ENCODE measurements at regions not wholly inside any gene's neighbourhood (a gene's known extent, or its start where the extent isn't known, plus 50 kb on each side); places are given as distances from the start of the nearest gene placed in this dataset.

DNA sequence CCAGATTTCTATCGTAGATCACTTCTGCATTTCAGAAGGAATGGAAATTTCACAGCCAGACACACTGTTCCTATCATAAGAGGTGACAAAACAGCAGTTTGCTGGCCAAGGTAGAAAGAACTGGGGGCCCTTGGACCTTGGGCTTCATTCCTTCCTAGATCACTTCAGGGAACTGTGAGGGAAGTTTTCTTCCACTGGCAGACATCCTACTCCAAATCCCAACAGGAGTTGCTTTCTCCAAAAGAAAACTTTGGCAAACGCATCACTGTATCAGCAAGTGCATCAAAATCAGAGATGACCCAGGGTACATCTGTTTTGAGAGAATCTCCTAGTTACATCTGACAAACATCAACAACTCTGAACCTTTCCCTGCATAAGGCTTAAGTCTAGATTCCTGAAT is 348.4 kb upstream of the KLHL29 start:
- H3K27ac Mint-ChIP-seq, result no peak overlapping the region
- H3K27ac ChIP-seq (ENCODE audit: low read length), result no peak overlapping the region
- no peaks in the 10 kb centered on the region for H3K27me3 Mint-ChIP-seq (ENCODE audit: low read depth in 2 of 2)

DNA sequence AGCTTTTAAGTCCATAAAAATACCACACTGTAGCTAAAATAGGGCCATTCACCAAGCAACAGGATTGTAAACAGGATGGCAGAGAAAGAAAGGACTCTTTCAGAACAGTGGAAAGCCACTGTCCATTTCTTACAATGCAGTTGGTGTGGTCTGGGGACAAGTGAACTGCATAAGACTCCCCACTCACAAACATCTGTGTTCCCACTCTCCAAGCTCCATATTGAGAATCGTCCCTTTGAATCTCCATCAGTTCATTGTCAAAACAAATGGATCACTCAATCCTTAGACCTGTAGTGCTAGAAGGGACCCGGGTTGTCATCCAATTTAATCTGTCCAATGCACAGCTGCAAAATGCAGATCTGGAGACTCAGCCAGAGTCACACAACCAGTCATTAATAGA is 347.4 kb upstream of the KLHL29 start:
- Mint-ChIP-seq H3K4me1 (no peaks in the 10 kb centered on the region), H3K27ac (no peak overlapping the region), H3K36me3 (no peaks in the 10 kb centered on the region), H3K9me3 (no peaks in the 10 kb centered on the region), H3K4me3 (no peak overlapping the region), H3K27me3 (ENCODE audit: low read depth in 2 of 2) (no peaks in the 10 kb centered on the region)
- no peak overlapping the region for H3K27ac ChIP-seq (ENCODE audit: low read length)
- H3K27me3 ChIP-seq (ENCODE audit: control insufficient read depth, insufficient read depth, low read length), result no peaks in the 10 kb centered on the region
- TF ChIP-seq, protein P1, sequence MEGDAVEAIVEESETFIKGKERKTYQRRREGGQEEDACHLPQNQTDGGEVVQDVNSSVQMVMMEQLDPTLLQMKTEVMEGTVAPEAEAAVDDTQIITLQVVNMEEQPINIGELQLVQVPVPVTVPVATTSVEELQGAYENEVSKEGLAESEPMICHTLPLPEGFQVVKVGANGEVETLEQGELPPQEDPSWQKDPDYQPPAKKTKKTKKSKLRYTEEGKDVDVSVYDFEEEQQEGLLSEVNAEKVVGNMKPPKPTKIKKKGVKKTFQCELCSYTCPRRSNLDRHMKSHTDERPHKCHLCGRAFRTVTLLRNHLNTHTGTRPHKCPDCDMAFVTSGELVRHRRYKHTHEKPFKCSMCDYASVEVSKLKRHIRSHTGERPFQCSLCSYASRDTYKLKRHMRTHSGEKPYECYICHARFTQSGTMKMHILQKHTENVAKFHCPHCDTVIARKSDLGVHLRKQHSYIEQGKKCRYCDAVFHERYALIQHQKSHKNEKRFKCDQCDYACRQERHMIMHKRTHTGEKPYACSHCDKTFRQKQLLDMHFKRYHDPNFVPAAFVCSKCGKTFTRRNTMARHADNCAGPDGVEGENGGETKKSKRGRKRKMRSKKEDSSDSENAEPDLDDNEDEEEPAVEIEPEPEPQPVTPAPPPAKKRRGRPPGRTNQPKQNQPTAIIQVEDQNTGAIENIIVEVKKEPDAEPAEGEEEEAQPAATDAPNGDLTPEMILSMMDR (IDR thresholded peaks at IDR 0.05), result no peak
- ATAC-seq, result no peak
- no peaks in the 10 kb centered on the region for H3K36me3 ChIP-seq (ENCODE audit: control insufficient read depth, insufficient read depth, low read length)
- 90% methylated on average over 2 of the region's 2 CpGs for WGBS (ENCODE audit: insufficient coverage)
- H3K9me3 ChIP-seq (ENCODE audit: control insufficient read depth, insufficient read depth, low read length), result no peaks in the 10 kb centered on the region
- no peak for DNase-seq
- no peaks in the 10 kb centered on the region for H3K4me1 ChIP-seq (ENCODE audit: control insufficient read depth, insufficient read depth, low read length)
- intact Hi-C loops (cut with micrococcal nuclease), result no loop called here
- no peak overlapping the region for H3K4me3 ChIP-seq (ENCODE audit: low read length)

More for the DNA sequence above, 348.4 kb upstream of the KLHL29 start:
- Mint-ChIP-seq H3K36me3 (no peaks in the 10 kb centered on the region), H3K4me1 (no peaks in the 10 kb centered on the region), H3K4me3 (no peak overlapping the region), H3K9me3 (peaks cover 0 to 2% of the 10 kb centered on the region in 2 donors)
- no peaks in the 10 kb centered on the region for H3K36me3 ChIP-seq (ENCODE audit: control insufficient read depth, insufficient read depth, low read length)
- ATAC-seq (no peak), DNase-seq (no peak)
- 89% methylated on average over 2 of the region's 2 CpGs for WGBS (ENCODE audit: insufficient coverage)
- no peaks in the 10 kb centered on the region for H3K9me3 ChIP-seq (ENCODE audit: control insufficient read depth, insufficient read depth, low read length)
- H3K4me3 ChIP-seq (ENCODE audit: low read length), result no peak overlapping the region
- H3K27me3 ChIP-seq (ENCODE audit: control insufficient read depth, insufficient read depth, low read length), result no peaks in the 10 kb centered on the region
- intact Hi-C loops (cut with micrococcal nuclease), result no loop called here
- TF ChIP-seq, protein P1 (IDR thresholded peaks at IDR 0.05), result no peak
- H3K4me1 ChIP-seq (ENCODE audit: control insufficient read depth, insufficient read depth, low read length), result no peaks in the 10 kb centered on the region

DNA sequence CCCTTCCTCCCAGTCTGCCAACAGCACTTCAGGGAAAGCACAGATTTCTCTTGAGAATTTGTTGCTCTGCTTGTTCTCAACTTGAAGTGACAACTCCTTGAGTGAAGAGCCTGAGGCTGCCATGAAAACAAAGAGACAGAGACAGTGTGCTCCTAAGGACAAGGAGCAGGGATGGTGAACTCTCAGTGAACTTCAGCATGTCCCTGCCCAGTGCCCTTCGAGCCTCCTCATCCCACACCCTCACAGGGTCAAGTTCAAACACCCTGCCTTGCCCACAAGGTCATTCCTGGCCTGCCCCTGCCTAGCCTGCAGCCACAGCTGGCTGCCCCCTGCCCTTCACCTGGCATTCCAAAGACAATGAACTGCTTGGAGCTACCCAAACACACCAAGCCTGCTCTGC is 343.5 kb upstream of the KLHL29 start:
- DNase-seq, result no peak
- H3K27me3 Mint-ChIP-seq (ENCODE audit: low read depth in 2 of 2), result no peaks in the 10 kb centered on the region
- H3K4me1 Mint-ChIP-seq, result no peaks in the 10 kb centered on the region
- no peaks in the 10 kb centered on the region for H3K27me3 ChIP-seq (ENCODE audit: control insufficient read depth, insufficient read depth, low read length)
- H3K27ac Mint-ChIP-seq, result no peak overlapping the region
- H3K27ac ChIP-seq (ENCODE audit: low read length), result no peak overlapping the region
- no peaks in the 10 kb centered on the region for H3K36me3 ChIP-seq (ENCODE audit: control insufficient read depth, insufficient read depth, low read length)
- TF ChIP-seq, protein P1 (IDR thresholded peaks at IDR 0.05), result no peak
- intact Hi-C loops (cut with micrococcal nuclease), result no loop called here
- no peaks in the 10 kb centered on the region for H3K4me1 ChIP-seq (ENCODE audit: control insufficient read depth, insufficient read depth, low read length)
- ATAC-seq, result no peak
- H3K4me3 Mint-ChIP-seq, result no peak overlapping the region
- no peaks in the 10 kb centered on the region for H3K36me3 Mint-ChIP-seq
- peaks cover 0 to 4% of the 10 kb centered on the region in 2 donors for H3K9me3 Mint-ChIP-seq
- H3K9me3 ChIP-seq (ENCODE audit: control insufficient read depth, insufficient read depth, low read length), result no peaks in the 10 kb centered on the region
- no peak overlapping the region for H3K4me3 ChIP-seq (ENCODE audit: low read length)
- WGBS (ENCODE audit: insufficient coverage), result 32% methylated on average over 1 of the region's 1 CpG

DNA sequence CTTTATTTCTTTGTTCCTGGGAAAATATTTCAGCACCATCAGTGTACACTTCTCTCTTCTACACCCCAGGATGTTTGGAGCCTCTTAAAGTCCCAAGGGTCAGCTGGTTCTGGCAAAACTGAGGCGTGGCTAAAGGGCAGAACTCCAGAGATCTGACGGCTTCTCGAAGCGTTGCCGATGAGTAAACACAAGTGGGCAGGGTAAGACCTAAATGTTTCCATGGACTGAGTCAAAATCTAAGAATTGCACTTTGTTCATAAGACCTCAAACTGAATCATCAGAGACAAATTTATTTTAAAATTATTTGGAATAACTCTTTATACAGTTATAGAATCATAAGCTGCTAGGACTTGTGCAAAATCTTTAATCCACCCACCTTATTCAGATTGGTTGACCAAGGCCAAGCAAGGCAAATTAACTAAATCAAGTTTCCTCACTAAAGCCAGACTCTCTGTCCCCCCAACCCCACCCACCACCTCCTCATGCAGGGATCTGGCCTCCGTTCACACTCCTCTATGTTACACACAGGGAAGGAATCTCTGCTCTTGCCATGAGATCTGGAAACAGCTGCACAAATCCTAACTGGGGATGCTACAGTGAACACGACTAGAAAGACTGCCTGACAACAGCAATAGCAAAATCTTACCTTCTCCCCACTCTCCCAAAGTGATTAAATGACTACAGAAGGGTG is 342.6 kb upstream of the KLHL29 start:
- DNase-seq, result no peak
- H3K4me1 Mint-ChIP-seq, result no peaks in the 10 kb centered on the region
- Histone ChIP-seq H3K4me3 (ENCODE audit: low read length) (no peak overlapping the region), H3K9me3 (ENCODE audit: control insufficient read depth, insufficient read depth, low read length) (no peaks in the 10 kb centered on the region), H3K27ac (ENCODE audit: low read length) (no peak overlapping the region), H3K36me3 (ENCODE audit: control insufficient read depth, insufficient read depth, low read length) (no peaks in the 10 kb centered on the region), H3K4me1 (ENCODE audit: control insufficient read depth, insufficient read depth, low read length) (no peaks in the 10 kb centered on the region), H3K27me3 (ENCODE audit: control insufficient read depth, insufficient read depth, low read length) (no peaks in the 10 kb centered on the region)
- intact Hi-C loops (cut with micrococcal nuclease), result no loop called here
- no peak overlapping the region for H3K27ac Mint-ChIP-seq
- WGBS (ENCODE audit: insufficient coverage), result 81% methylated on average over 7 of the region's 7 CpGs
- H3K4me3 Mint-ChIP-seq, result no peak overlapping the region
- peaks cover 0 to 4% of the 10 kb centered on the region in 2 donors for H3K9me3 Mint-ChIP-seq
- H3K27me3 Mint-ChIP-seq (ENCODE audit: low read depth in 2 of 2), result no peaks in the 10 kb centered on the region
- no peak for ATAC-seq
- no peaks in the 10 kb centered on the region for H3K36me3 Mint-ChIP-seq
- TF ChIP-seq, protein P1 (IDR thresholded peaks at IDR 0.05), result no peak
